Esophagus squamous epithelium (tissue), 4 donors: ENCODE measurements at regions not wholly inside any gene's neighbourhood (a gene's known extent, or its start where the extent isn't known, plus 50 kb on each side); places are given as distances from the start of the nearest gene placed in this dataset.

Experiments used
- CTCF ChIP-seq, 6 experiments: fragments of 450-650 bp in 4 of 6; fragments of 200-600 bp in 2 of 6; sonication (generic) in 2 of 6; IDR thresholded peaks; one replicate each; pipeline ENCODE4 v1.5.1; 2016 to 2019; ENCODE audit warnings: antibody characterized with exemption in 6 of 6, mild to moderate bottlenecking in 4 of 6, moderate library complexity in 4 of 6
- POLR2A ChIP-seq, 4 donors: fragments of 450-650 bp; IDR thresholded peaks; one replicate each; pipeline ENCODE4 v1.6.1; 2017; ENCODE audit warnings: antibody characterized with exemption in 4 of 4, mild to moderate bottlenecking in 4 of 4, moderate library complexity in 3 of 4

- no peak for TF ChIP-seq CTCF (IDR thresholded peaks at IDR 0.05)
- TF ChIP-seq POLR2A (IDR thresholded peaks at IDR 0.05): no peak
These were observed 101.8 kb downstream of the RBFOX3 start for GRCh38 chr17:79509008-79509407.
